HEK293 (cell line): ENCODE measurements at regions not wholly inside any gene's neighbourhood (a gene's known extent, or its start where the extent isn't known, plus 50 kb on each side); places are given as distances from the start of the nearest gene placed in this dataset.

Experiments
- TRIM28 ChIP-seq: IDR thresholded peaks from 2 replicates; pipeline ENCODE4 v1.6.1; 2011; ENCODE audit warnings: low read length, control low read depth, borderline replicate concordance
- YY1 ChIP-seq: fragments of 450-650 bp; formaldehyde crosslinking; IDR thresholded peaks from 2 replicates; pipeline ENCODE4 v1.5.1; 2018; ENCODE audit warnings: missing biosample characterization, missing genetic modification characterization
- ZNF621 ChIP-seq: fragments of 450-650 bp; formaldehyde crosslinking; IDR thresholded peaks from 2 replicates; pipeline ENCODE4 v1.5.1; 2017; ENCODE audit warnings: missing biosample characterization, missing genetic modification characterization
- ZNF660 ChIP-seq: fragments of 450-650 bp; IDR thresholded peaks from 2 replicates; pipeline ENCODE4 v1.5.1; 2018; ENCODE audit warnings: missing biosample characterization, mild to moderate bottlenecking, missing genetic modification characterization
- TF ChIP-seq, protein P1 (sequence below): fragments of 450-650 bp; formaldehyde crosslinking; IDR thresholded peaks from 2 replicates; pipeline ENCODE4 v1.5.1; 2016; ENCODE audit warnings: missing biosample characterization, missing genetic modification characterization

- TF ChIP-seq YY1 (tag by site-specific recombination) (no peak), TRIM28 (no peak), ZNF621 (no peak), ZNF660 (tag by site-specific recombination) (no peak)
- TF ChIP-seq, protein P1, sequence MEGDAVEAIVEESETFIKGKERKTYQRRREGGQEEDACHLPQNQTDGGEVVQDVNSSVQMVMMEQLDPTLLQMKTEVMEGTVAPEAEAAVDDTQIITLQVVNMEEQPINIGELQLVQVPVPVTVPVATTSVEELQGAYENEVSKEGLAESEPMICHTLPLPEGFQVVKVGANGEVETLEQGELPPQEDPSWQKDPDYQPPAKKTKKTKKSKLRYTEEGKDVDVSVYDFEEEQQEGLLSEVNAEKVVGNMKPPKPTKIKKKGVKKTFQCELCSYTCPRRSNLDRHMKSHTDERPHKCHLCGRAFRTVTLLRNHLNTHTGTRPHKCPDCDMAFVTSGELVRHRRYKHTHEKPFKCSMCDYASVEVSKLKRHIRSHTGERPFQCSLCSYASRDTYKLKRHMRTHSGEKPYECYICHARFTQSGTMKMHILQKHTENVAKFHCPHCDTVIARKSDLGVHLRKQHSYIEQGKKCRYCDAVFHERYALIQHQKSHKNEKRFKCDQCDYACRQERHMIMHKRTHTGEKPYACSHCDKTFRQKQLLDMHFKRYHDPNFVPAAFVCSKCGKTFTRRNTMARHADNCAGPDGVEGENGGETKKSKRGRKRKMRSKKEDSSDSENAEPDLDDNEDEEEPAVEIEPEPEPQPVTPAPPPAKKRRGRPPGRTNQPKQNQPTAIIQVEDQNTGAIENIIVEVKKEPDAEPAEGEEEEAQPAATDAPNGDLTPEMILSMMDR (tag by site-specific recombination) = no peak
These were observed 74.8 kb upstream of the PSMD7 start for GRCh38 chr16:74221828-74222227.
